HG02610 (cell line): ENCODE measurements at regions not wholly inside any gene's neighbourhood (a gene's known extent, or its start where the extent isn't known, plus 50 kb on each side); places are given as distances from the start of the nearest gene placed in this dataset.

Experiments used
- ATAC-seq: cut with Tn5 transposase; IDR thresholded peaks from one replicate; pipeline ENCODE4 v1.9.1; 2021; ENCODE audit warnings: mild to moderate bottlenecking, moderate library complexity; ENCODE audit not compliant: unreplicated experiment

DNA sequence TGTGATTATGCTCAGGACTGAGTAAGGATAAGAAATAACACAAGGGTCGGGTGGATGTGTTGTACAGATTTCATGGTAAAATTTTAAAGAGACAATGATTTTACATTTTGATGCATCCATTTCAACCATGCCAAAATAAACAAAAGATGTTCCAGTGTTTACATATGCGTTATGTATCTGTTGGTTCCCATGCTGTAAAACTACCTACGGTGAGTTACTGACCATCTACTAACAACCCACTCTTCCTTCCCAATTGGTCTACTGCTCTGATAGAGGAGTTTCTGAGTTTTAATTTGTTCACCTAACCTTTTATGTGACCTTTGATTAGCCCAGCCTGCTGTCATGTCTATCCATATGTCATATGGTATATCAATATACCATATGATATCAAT, 1697.1 kb downstream of the MAT2B start:
- no peak for ATAC-seq

- no peak for ATAC-seq
Observed at GRCh38 chr5:165209101-165209727, 1703.8 kb downstream of the MAT2B start.

DNA sequence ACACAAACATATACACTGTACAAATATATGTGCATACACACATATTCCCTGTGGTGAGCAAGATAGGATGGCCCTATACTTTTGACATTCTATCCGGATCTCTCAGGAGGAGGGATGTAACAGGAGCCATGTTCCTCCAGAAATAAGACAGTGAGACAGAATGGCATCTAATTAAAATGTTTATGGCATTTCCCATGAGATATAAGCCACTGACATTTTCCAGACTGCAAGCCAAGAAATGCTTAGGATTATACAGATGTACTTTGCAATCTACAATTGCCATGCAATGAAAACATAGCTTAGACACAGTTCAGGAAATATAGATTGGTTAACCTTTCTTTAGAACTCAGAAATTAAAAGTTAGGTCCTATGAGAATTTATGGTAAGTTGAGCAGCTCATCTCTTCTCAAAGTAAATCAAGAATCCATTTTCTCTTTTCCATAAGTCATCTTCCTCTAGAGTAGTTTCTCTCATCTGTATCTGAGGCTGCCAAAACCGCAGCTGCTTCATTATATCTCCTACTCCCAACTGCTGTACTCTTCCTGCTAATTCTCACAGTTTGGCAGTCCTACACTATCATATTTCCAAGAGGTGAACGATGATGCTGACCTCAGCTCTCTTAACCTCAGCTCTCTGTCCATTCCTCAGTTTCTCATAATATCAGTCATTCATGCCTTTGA, 1719.1 kb downstream of the MAT2B start:
- no peak for ATAC-seq

DNA sequence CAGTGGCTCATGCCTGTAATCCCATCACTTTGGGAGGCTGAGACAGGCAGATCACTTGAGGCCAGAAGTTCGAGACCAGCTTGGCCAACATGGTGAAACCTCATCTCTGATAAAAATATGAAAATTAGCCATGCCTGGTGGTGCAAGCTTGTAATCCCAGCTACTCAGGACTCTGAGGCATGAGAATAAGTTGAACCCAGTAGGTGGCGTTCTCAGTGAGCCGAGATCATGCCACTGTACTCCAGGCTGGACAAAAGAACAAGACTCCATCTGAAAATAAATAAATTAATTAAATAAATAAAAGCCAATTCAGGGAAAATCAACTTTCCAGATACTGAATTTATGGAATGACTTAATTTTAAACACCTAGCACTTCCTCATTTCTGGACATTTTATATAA, 1722.1 kb downstream of the MAT2B start:
- no peak for ATAC-seq

GRCh38 chr5:165228184-165228583, 1722.8 kb downstream of the MAT2B start:
- no peak for ATAC-seq

GRCh38 chr5:165231821-165232508, 1726.5 kb downstream of the MAT2B start:
- no peak for ATAC-seq

- ATAC-seq = no peak
Observed at GRCh38 chr5:165232509-165233028, 1727.2 kb downstream of the MAT2B start.

- no peak for ATAC-seq
Observed at GRCh38 chr5:165241811-165242210, 1736.4 kb downstream of the MAT2B start.

- ATAC-seq = no peak
Observed at GRCh38 chr5:165242646-165243045, 1737.2 kb downstream of the MAT2B start.

DNA sequence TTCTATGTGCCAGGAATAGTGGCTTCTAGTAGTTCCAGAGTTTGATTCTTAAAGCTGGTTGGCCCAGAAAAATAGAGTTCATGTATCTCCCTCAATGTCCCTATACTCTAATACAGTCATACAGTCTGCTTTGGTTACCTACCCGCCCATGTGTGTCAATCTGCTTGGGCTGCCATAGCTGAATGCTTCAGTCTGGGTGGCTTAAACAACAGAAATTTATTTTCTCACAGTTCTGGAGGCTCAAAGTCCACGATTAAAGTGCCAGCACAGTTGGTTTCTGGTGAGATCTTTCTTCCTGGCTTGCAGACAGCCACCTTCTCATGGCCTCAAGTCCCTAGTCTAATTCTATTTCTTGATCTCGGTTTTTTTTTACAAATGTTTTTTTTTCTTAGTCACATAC, 1739.0 kb downstream of the MAT2B start:
- no peak for ATAC-seq

GRCh38 chr5:165258197-165258771, 1752.9 kb downstream of the MAT2B start:
- no peak for ATAC-seq

GRCh38 chr5:165260426-165260825, 1755.0 kb downstream of the MAT2B start:
- no peak for ATAC-seq

- no peak for ATAC-seq
Observed at GRCh38 chr5:165263536-165263935, 1758.1 kb downstream of the MAT2B start.

DNA sequence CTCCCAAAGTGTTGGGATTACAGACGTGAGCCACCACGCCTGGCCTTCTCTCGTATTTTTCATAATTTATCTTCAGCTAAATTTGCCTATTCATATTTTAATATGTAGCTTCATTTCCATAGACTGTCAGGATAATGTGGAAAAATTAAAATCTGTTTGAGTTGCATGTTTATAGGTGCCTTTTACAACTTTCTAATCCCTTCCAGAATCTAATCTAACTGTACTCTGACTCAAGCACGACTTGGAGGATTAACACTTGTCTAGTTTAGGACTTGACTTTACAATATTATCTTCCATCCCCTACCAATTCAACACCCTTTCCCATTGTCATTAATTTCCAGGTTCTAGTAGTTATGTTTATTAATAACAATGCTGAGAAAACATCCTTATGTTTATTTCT, 1761.5 kb downstream of the MAT2B start:
- no peak for ATAC-seq

DNA sequence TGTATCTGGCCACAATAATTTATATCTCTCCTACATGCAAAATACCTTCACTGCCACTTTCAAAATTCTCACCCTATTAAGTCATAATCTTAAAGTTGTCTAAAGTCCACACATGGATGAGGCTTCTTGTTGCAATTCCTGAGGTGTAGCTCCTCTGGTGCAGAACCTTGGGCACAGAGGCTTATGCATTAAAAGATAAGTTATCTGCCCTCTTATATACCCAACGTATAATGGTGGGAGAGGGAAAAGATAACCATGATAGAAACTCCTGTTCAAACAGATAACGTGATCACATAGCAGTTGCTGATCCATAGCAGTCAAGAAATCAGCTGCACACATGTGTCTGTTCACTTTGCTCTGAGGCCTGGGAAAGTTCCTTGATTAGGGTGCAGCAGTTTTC, 1767.0 kb downstream of the MAT2B start:
- no peak for ATAC-seq

GRCh38 chr5:165277661-165278060, 1772.2 kb downstream of the MAT2B start:
- no peak for ATAC-seq

DNA sequence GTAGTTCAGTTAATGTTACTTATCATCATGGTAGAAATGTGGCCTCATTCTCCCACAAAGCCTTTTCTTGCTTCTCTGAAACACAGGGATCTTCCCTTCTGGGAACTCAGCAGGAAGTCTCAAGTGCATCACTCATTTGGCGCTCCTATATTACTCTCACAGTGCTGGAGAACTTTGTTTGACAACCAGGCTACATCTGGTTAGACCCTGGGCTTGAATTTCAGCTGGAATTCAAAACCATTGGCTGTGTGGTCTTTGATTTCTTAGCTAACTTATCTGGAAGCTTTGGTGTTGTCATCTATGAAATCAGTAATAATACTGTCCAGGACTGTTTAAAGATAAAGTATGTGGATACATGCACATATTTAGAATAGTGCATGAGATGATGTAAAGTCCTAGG, 1777.1 kb downstream of the MAT2B start:
- ATAC-seq = no peak

GRCh38 chr5:165286692-165287091, 1781.3 kb downstream of the MAT2B start:
- ATAC-seq = no peak

DNA sequence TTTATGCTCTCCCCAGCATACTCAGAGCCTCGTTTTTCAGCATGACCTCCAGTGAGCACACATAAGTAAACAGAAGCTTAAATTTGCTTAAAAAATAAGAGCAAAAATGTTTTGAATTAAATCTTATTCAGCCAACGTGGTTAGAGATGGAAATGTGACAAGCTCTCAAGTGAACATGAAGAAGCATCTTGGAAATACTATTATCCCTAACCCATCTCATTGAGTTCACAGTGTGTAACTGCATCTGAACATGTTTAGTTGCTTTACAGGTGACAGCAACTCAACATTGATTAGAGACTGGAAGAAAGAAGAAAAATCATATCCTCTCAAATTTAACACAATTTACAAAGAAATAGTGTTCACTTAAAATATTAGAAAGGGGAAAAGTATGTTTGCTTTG, 1785.1 kb downstream of the MAT2B start:
- no peak for ATAC-seq

DNA sequence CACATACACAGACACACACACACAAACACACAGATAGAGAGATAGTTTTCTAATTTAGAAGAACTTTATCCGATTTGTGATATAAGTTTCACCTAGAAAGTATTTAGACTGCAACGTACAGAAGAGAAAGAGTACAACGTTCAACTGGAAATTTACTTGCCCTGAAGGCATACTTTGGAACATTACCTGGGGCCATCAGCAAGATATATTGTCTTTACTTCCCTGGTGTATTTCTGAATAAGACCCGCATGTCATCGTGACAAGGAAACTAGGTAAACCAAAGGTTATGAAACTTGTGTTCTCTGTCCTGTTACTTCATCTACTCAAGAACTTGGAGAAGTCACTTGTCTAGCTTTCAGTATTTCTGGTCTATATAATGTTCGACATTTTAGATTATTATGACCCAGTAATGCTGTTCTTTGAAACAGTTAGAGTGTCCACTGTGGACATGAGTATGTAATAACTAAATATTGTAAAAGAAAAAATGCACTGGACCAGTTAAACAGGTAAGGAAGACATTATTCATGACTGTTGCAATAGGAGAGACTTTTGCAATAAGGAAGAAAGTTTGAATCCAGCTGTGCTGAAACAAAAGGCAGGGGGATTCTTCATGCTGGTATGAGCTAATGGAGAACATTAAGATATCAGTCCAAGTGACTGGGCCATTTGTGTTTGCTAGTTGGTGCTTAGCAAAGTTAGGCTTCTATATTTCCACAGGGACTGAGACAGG, 1791.1 kb downstream of the MAT2B start:
- no peak for ATAC-seq

GRCh38 chr5:165304193-165304827, 1798.9 kb downstream of the MAT2B start:
- no peak for ATAC-seq
